Stimulated activated CD8-positive, alpha-beta memory T cell treated with anti-CD3 and anti-CD28 coated beads, Interleukin-4, amount 100 ng/mL, for 24 hours (primary cell): ENCODE measurements at regions not wholly inside any gene's neighbourhood (a gene's known extent, or its start where the extent isn't known, plus 50 kb on each side); places are given as distances from the start of the nearest gene placed in this dataset.

ENCODE experiments used
- DNase-seq: peaks from one replicate; pipeline ENCODE4 v3.0.0-alpha.2; 2020; ENCODE audit warnings: low read depth

DNA sequence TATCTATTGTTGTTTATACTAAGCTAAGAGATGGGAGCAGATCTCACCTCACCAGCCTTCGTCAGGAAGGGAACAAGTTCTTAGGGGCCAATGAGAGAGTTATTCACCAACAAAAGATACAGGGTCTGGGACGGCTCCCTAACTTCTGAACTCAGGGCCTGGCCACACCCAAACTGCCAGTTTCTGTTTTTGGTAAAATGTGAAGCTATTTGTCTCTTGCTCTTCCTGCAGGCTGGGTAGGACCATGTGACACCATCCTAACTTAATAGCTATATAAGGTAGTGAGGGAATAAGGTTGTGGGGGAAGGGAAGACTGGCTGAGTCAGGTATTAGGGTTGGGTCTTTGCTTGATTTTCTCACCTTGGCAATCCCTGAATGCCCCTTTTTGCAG, 480.5 kb downstream of the KDM4C start:
- DNase-seq, result no peak

DNA sequence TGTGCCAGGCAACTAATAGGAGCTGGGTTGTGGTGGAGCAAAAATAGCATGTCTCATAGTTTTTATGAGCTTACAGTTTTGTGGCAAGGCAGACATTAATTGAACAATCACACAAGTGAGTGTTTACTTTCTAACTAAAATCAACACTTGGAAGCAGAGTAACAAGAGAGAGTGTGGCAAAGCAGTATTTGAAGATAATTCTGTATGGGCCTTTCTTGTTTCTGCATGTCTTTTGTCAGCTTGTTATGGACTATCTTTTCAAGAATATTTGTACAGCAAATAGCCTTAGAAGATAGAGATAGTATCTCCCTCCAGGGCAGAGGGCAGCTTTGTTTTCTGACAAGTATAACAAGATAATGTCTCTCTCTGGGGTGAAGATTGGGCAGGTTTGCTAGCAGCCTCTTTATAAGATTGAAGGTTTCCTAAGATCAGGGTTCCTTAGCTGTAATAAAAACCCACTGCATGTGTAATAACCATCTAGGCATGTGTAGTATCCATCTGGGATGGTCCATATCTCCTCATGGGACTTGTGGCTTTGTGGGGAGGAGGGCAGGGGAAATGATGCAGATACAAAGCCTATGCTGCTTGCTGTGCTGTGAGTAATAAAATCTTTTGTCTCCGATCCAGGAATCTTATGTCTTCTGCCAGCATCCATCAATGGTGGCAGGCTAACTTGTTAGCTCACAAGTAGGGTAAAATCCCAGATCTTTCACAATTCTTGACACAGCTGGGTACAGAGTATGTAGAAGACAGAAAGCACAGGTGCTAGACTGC, 479.9 kb downstream of the KDM4C start:
- no peak for DNase-seq

GRCh38 chr9:7236186-7236585, 478.4 kb downstream of the KDM4C start:
- DNase-seq, result no peak

DNA sequence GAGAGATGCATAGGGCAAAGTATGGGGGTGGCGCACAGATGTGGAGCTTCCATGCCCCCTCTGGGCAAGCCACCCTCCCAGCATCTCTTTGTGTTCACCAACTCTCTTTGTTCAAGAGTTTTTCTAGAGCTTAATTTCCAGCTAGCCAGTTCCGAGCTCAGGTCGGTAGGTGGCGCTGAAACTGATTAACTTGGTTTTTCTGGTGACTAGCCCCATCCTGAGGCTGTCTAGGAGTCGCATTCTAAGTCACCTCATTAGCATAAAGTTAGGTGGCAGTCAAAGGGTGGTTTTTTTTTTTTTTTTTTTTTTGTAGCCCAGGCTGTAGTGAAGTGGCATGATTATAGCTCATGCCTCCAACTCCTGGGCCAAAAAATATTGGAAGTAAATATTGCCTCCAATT, 476.4 kb downstream of the KDM4C start:
- peak; percentile 16 for DNase-seq

DNA sequence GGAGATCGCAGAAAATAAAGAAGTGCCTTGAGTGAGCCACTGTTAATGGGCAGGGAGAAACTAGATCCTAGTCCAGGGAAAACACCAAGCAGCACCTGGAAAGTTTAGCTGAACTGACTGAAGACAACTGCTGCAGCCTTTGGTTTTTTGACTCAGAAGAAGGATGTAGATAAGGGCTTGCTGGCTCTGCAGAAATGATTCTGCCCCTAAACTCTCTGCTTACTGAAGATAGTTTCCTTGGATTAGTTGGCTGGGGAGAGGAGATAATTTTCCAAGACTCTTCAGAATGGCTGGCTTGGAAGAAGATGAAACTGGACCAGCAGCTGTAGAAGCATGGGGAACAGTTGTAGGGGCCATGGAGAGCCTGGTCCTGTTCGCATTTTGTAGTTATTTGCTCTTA, 471.8 kb downstream of the KDM4C start:
- DNase-seq, result no peak

- no peak for DNase-seq
Measured at GRCh38 chr9:7228726-7229125, 471.0 kb downstream of the KDM4C start.

DNA sequence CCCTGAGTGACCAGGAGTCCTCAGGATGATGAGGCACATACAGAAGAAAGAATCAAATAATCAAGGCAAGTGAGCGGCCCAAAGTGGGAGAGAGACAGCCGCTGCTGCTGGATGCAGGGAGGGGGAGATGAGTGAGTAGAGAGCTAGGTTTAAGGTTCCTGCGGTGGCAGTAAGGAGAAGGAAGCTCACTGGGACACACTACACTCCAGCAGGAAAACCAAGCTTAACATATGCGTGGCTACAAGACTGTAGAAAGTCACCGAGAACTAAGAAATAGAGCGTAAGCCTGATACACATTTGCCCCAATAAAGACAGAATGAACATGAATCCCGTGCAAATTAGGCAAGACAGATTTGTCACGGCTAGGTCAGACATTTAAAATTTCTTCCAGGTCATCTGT, 470.2 kb downstream of the KDM4C start:
- no peak for DNase-seq

DNA sequence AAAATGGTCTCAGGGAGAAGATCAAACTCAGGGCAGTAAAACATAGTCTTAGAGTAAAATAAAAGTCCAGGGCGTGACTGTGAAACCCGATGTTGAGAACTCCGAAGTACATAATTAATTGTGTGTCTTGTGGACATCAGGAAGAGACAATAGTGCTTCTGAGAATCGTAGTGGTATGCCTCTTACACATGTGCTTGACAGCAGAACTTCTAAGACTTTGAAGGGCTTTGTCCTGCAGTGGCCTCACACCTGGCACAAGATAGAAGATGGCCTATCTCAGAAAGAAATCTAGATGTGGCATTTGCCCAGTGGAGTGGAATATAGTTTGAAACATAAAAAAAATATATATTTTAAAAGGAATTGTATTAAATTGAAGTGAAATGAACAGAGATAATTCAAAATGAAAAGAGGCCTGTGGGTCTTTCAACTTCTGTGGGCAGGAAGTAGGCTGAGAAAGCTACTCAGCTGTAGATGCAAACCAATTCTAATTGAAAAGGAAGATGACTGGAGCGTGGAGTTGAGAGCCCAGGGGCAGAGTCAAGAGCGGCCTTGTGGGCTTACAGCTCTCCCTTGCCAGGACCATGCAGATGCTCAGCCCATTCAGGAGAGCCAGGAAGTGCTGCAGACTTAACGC, 468.4 kb downstream of the KDM4C start:
- DNase-seq, result no peak
